COLO668 (cell line): ENCODE measurements at regions not wholly inside any gene's neighbourhood (a gene's known extent, or its start where the extent isn't known, plus 50 kb on each side); places are given as distances from the start of the nearest gene placed in this dataset.

Experiments used
- DNase-seq: peaks from one replicate; lab custom pipeline; 2025; ENCODE audit not compliant: unreplicated experiment; lab: John Stamatoyannopoulos, UW

- DNase-seq: no peak
Measured at GRCh38 chr18:26705757-26706156, 157.4 kb upstream of the KCTD1 start.

- DNase-seq: peak; percentile 31
Measured at GRCh38 chr18:26703170-26703930, 155.0 kb upstream of the KCTD1 start.

DNA sequence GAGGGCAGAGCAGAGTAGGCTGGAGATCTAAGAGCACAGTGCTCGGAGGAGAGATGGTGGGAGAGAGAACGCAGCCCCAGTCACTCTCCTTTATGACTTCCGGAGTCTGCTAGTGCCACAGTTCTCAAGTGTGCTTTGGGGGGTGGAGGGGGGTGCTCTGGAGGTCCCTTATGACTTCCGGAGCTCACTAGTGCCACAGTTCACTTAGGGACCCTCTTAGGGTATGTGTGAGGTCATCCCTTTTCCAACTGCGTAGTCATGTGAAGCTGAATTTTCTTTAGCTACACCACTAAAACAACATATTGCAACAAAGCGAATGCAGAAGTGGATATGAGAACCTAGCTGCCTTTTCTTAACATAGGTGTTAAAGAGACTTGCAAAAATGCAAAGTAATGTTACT, 153.7 kb upstream of the KCTD1 start:
- DNase-seq: no peak

DNA sequence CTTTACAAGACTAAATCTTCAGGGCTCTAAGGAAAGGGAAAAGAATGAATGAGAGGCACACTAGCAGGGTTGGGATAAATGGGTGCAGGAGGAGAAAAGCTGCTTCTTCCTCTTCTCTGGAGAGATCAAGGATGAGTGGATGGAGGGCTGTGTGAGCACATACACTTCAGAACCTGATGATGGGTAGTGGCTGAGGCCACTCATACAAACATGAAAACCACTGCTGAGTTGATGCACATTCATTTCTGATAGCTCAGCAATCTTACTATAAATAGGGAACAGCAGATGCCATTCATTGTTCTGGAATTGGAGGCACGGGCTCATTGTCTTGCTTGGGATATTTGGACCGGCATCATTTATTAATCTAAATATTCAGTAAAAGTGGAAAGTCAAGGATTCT, 152.4 kb upstream of the KCTD1 start:
- DNase-seq: no peak

DNA sequence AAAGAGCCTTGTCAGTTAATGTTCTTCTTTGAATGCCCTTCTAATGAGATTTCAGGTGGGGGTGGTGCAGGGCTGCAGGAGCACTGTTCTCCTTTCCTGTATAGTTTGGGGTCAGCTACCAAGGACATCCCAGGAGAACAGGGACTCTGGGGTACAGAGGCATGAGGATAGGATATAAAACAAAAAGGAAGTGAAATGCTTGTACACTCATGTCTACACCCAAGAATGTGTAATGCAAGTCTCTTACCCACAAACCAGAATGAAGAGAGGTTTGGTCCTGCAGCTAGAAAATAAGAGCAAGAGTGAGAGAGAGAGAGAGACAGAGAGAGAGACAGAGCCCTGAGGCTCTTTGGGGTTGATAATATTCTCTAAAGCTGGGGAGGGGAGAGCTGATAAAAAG, 151.8 kb upstream of the KCTD1 start:
- no peak for DNase-seq

DNA sequence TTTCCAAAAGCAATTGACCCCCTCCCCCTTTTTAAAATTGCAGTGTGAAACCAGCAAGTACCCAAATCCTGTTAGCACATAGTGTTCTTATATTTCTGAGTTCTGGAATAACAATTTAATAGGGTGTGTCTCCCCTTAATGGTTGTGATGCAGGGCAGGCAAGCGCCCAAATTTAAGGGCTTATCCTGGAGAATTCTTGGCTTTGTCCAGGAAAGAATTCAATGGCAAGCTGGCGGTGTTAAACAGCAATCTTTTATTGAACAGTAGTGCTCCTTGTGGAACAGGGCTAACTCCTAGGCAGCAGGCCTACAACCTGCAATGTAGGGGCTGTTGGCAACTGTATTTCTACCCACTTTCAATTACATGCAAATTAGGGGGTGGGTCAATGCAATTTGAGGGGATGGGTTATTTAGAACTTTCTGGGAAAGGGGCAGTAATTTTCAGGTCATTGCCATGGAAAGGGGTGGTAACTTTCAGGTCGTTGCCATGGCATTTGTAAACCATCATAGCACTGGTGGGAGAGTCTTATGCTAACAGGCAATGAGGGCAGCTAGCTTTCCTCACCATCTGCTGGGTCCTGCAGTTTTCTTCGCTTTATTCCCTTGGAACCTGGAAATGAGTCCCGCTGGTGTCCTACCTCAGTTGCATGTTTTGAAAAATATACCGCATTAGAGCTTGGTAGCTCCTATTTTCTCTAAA, 149.0 kb upstream of the KCTD1 start:
- DNase-seq: no peak

GRCh38 chr18:26696786-26697185, 148.4 kb upstream of the KCTD1 start:
- no peak for DNase-seq

DNA sequence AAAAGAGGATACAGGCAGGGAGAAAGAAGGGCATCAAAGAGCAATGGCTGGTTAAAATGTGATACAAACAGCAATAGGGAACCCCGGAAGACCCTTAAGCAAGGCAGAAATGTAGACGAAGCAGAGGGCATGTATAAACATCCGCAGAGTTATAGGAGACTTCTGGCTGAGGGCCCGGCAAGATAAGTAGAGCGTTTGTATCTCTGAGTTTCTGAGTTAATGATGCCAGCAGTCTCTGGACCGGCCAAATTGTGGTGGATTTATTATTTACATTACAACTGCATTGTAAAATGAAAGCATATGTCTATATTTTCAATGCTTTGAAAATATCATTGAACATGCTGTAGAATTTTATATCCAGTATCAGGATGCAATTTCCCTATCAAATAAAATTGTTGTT, 148.0 kb upstream of the KCTD1 start:
- no peak for DNase-seq

- DNase-seq: no peak
Measured at GRCh38 chr18:26689226-26689879, 141.0 kb upstream of the KCTD1 start.

DNA sequence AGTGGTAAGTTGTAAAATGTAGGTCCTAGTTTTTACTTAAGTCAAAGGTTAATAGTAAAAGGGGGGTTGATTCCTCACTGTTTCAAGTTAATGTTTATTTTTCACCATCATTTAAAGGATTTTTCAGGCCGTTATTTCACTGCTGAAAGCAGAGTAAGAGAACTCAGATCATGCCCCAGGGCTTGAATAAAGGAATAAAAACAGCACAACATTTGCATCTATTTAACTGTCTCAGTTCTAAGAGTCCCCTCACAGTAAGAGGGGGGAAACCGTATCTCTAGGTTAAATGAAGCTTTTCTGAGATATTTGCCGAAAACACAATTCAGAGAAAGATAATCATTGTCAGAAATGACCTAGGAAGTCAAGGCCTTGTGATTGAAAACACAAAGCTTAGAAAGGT, 138.2 kb upstream of the KCTD1 start:
- DNase-seq: no peak

- DNase-seq: no peak
Measured at GRCh38 chr18:26685438-26686157, 137.2 kb upstream of the KCTD1 start.

DNA sequence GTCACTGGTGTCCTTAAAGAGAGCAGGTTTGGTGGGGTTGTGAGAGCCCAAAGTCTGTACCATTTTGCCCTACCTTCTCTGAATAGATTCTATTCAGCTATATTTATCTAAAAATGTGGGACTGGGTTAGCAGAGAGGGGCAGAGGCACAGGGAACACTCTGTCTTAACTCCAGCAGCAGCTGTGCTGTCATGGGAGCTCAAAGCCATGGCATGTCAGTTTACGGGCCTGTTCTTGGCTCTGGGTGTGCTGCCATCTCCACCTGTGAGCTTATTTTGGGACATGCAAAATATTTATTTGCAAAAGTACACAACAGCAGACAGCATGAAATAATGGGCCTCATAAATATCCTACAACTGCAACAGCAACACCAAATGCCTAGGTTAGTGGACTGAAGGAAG, 129.6 kb upstream of the KCTD1 start:
- no peak for DNase-seq

DNA sequence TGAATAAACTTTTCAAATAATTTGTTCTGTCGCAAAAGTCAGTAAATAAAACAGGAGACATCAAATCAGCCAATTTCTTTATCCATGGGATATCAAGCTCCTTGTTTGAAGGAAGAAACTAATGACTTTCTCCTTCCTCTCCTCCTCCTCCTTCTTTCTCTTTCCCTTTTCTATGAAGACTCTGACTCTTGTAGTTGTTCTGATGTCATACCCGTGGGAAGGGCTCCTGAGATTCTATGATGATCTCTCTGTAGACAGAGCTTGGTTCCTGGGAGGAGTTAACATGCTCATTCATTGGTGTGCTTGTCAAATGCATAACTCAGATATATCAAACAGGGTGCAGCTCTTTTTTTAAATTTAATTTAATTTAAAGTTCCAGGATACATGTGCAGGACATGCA, 118.7 kb upstream of the KCTD1 start:
- no peak for DNase-seq

GRCh38 chr18:26662996-26663395, 114.6 kb upstream of the KCTD1 start:
- no peak for DNase-seq

GRCh38 chr18:26657631-26658581, 109.6 kb upstream of the KCTD1 start:
- no peak for DNase-seq

GRCh38 chr18:26656944-26657536, 108.7 kb upstream of the KCTD1 start:
- peak; percentile 88 for DNase-seq

DNA sequence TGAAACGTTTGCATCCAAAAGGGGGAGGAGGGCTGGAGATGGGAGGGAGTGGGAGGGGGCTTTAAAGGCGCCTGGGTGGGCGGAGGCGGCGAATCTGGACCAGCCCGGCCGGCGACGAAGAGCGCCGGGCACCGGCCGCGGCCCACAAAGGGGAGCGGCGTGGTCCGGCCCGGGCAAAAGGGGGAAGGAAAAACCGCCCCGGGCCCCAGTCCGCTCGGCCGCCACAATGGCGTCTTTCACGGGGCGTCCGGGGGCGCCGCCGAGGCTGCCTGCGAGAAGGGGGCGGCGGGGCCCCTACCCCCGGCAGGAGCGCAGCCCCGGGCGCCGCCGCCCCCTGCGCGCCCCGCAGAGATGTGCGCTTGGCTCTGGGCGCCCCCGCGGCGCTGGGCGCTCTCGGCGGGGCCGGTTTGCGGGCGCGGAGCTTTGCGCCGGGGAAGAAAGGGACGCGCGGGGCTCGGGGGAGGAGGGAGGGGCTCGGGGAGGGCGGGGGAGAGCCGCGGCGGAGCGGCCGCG, 108.1 kb upstream of the KCTD1 start:
- no peak for DNase-seq

GRCh38 chr18:26655525-26656430, 107.4 kb upstream of the KCTD1 start:
- peak; percentile 75 for DNase-seq
